Endothelial cell (in vitro differentiated cells): ENCODE measurements at regions not wholly inside any gene's neighbourhood (a gene's known extent, or its start where the extent isn't known, plus 50 kb on each side); places are given as distances from the start of the nearest gene placed in this dataset.

Experiments used
- DNase-seq: peaks from one replicate; pipeline ENCODE4 v3.0.0; 2021; ENCODE audit warnings: low spot score
- H3K27ac Mint-ChIP-seq: one replicate; pipeline ENCODE4 v1.8.0; 2021; ENCODE audit warnings: mixed read lengths, inconsistent platforms; ENCODE audit not compliant: unreplicated experiment
- H3K27me3 Mint-ChIP-seq: one replicate; pipeline ENCODE4 v1.8.0; 2021; ENCODE audit warnings: mild to moderate bottlenecking, moderate library complexity, mixed read lengths, inconsistent platforms; ENCODE audit not compliant: unreplicated experiment
- H3K36me3 Mint-ChIP-seq: one replicate; pipeline ENCODE4 v1.8.0; 2021; ENCODE audit warnings: mild to moderate bottlenecking, low read depth, mixed read lengths, inconsistent platforms; ENCODE audit not compliant: unreplicated experiment
- H3K4me1 Mint-ChIP-seq: one replicate; pipeline ENCODE4 v1.8.0; 2021; ENCODE audit warnings: mild to moderate bottlenecking, mixed read lengths, inconsistent platforms; ENCODE audit not compliant: unreplicated experiment
- H3K4me3 Mint-ChIP-seq: one replicate; pipeline ENCODE4 v1.8.0; 2021; ENCODE audit warnings: mild to moderate bottlenecking, mixed read lengths, inconsistent platforms; ENCODE audit not compliant: unreplicated experiment
- H3K9me3 Mint-ChIP-seq: one replicate; pipeline ENCODE4 v1.8.0; 2021; ENCODE audit warnings: mixed read lengths, inconsistent platforms; ENCODE audit not compliant: unreplicated experiment
- TF ChIP-seq, protein P1 (sequence below): fragments of 200-600 bp; sonication (generic); IDR thresholded peaks from one replicate; pipeline ENCODE4 v1.5.0; 2021; ENCODE audit warnings: antibody characterized with exemption; ENCODE audit not compliant: unreplicated experiment

DNA sequence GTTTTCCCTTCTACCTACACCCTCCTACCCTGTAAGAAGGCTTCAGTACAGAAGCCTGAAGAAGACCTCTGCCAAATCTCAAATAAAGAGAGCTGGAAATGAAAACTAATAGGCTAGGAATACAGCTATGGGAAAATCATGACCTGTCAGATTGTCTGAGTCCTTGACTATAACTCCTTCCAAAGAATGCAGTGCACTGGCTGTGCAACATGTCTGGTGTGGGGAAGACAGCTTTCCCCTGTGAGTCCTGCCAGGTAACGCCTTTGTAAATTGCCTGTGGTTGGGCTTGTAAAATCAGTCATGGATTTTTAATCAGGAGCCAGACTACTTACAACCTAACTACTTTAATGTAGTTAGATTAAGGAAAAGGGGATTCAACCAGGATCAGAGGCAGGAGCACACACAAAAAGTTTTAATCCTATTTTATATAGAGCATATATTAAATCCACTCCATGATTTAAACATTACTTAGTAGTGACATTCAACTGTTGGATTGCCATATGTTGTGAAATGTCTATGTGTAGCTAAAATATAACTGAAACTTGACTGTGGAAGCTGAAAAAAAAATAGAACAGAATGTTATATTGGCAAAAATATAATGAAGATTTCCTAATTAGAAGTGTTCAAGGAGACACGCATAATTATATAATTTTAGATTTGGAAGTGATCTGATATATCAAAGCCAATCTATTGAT, 1667.8 kb downstream of the KCNT2 start:
- H3K27ac Mint-ChIP-seq, result no peak overlapping the region
- no peaks in the 10 kb centered on the region for H3K4me1 Mint-ChIP-seq
- no peaks in the 10 kb centered on the region for H3K27me3 Mint-ChIP-seq
- no peaks in the 10 kb centered on the region for H3K9me3 Mint-ChIP-seq
- no peak overlapping the region for H3K4me3 Mint-ChIP-seq
- TF ChIP-seq, protein P1, sequence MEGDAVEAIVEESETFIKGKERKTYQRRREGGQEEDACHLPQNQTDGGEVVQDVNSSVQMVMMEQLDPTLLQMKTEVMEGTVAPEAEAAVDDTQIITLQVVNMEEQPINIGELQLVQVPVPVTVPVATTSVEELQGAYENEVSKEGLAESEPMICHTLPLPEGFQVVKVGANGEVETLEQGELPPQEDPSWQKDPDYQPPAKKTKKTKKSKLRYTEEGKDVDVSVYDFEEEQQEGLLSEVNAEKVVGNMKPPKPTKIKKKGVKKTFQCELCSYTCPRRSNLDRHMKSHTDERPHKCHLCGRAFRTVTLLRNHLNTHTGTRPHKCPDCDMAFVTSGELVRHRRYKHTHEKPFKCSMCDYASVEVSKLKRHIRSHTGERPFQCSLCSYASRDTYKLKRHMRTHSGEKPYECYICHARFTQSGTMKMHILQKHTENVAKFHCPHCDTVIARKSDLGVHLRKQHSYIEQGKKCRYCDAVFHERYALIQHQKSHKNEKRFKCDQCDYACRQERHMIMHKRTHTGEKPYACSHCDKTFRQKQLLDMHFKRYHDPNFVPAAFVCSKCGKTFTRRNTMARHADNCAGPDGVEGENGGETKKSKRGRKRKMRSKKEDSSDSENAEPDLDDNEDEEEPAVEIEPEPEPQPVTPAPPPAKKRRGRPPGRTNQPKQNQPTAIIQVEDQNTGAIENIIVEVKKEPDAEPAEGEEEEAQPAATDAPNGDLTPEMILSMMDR, result no peak
- H3K36me3 Mint-ChIP-seq, result no peaks in the 10 kb centered on the region
- DNase-seq, result no peak

DNA sequence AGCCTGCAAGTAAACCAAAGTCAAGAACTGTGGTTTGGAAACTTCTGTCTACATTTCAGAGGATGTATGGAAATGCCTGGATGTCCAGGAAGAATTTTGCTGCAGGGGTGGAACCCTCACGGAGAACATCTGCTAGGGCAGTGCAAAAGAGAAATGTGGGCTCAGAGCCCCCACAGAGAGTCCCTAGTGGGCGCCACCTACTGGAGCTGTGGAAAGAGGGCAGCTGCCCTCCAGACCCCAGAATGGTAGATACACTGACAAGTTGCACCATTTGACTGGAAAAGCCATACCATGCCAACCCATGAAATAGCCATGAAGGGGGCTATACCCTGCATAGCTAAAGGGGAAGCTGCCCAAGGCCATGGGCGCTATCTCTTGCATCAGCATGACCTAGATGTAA, 1672.4 kb downstream of the KCNT2 start:
- H3K27me3 Mint-ChIP-seq, result no peaks in the 10 kb centered on the region
- no peak overlapping the region for H3K4me3 Mint-ChIP-seq
- no peak overlapping the region for H3K27ac Mint-ChIP-seq
- TF ChIP-seq, protein P1, result no peak
- H3K9me3 Mint-ChIP-seq, result no peaks in the 10 kb centered on the region
- DNase-seq, result no peak
- no peaks in the 10 kb centered on the region for H3K4me1 Mint-ChIP-seq
- no peaks in the 10 kb centered on the region for H3K36me3 Mint-ChIP-seq

DNA sequence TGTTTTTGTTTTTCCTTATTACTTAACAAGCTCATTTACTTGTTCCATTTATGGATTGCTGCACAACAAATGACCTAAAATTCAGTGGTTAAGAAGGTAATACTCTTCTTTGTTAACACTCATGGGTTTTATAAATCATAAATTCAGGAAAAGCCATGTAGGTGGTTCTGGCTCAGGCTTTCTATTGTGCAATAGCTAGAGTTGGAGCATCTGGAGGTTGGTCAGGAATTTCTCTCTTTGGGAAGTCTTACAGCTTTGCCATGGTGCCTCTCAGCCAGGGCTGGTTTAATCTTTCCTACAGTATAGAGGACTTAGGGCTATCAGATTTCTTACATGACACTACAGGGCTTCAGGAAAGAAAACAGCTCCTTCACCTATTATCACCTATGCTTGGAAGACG, 1677.1 kb downstream of the KCNT2 start:
- Mint-ChIP-seq H3K27me3 (no peaks in the 10 kb centered on the region), H3K9me3 (no peaks in the 10 kb centered on the region), H3K4me1 (no peaks in the 10 kb centered on the region), H3K4me3 (no peak overlapping the region), H3K36me3 (no peaks in the 10 kb centered on the region), H3K27ac (no peak overlapping the region)
- TF ChIP-seq, protein P1, result no peak
- DNase-seq, result no peak

DNA sequence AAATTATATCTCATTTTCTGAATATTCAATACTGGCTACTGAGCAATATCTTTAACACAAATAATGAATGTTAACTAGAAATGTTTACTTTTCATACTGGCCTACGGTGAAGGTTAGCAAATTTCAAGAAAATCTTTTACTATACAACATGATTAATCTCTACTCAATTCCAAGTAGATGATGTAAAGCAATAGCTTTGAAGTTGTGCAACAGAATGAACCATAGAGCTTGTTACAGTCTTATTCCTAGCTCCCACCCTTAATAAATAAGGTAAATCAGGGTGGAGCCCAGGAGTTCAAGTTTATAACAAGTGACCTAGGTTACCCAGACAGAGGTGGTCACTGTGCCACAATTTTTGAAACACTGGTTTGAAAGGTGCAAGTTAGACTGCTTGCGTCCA, 1678.1 kb downstream of the KCNT2 start:
- H3K27ac Mint-ChIP-seq, result no peak overlapping the region

GRCh38 chr1:194929357-194929756, 1678.9 kb downstream of the KCNT2 start:
- Mint-ChIP-seq H3K27ac (no peak overlapping the region), H3K4me1 (no peaks in the 10 kb centered on the region), H3K4me3 (no peak overlapping the region), H3K9me3 (no peaks in the 10 kb centered on the region), H3K36me3 (no peaks in the 10 kb centered on the region), H3K27me3 (no peaks in the 10 kb centered on the region)
- no peak for DNase-seq
- TF ChIP-seq, protein P1, result no peak

More for the DNA sequence above, 1678.1 kb downstream of the KCNT2 start:
- Mint-ChIP-seq H3K9me3 (no peaks in the 10 kb centered on the region), H3K4me1 (no peaks in the 10 kb centered on the region), H3K27me3 (no peaks in the 10 kb centered on the region), H3K36me3 (no peaks in the 10 kb centered on the region), H3K4me3 (no peak overlapping the region)
- DNase-seq, result no peak
- TF ChIP-seq, protein P1, result no peak
